ENCODE measurements at regions not wholly inside any gene's neighbourhood (a gene's known extent, or its start where the extent isn't known, plus 50 kb on each side); places are given as distances from the start of the nearest gene placed in this dataset.

DNA sequence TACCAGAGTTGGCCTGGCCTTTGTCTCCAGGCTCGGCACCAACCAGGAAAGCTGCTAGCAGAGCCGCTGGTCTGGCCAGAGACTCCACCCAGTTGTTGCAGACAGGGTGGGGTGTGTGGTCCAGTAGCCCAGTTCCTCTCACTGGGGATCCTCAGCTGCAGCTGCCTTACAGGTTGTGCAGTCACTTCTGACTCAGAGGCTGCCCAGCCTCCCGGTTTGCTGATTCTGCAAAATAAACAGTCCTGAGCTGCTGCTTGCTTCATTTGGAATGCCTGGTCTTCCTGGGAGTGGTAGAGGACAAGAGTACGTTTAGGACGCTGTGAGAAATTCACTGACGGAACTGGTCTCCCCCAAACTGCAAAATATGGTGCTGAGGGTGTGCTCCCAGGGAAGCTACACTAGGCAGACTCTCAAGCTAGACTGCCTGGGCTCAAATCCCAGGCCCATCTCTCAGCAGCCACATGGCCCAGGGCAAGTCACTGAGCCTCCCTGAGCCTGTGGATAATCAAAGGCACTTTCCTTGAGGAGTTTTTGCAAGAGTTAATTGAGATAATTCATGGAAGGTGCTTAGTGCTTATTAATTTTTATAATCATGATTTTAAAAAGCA lies 246.1 kb downstream of the TFAP2C start (continued):
- no peak for TF ChIP-seq EZH2 (IDR thresholded peaks at IDR 0.05; ENCODE audit: borderline replicate concordance, insufficient read depth, low read length, poor library complexity, severe bottlenecking)
- no peak for TF ChIP-seq EP300 (conservative IDR thresholded peaks at IDR 0.05; ENCODE audit: poor library complexity, severe bottlenecking)
- no peak for TF ChIP-seq SMC3 (conservative IDR thresholded peaks at IDR 0.05; ENCODE audit: poor library complexity)

- Histone ChIP-seq H4K20me1 (ENCODE audit: insufficient read depth) (no peaks in the 10 kb centered on the region), H3K4me3 (ENCODE audit: low read length) (no peak overlapping the region), H3K27me3 (ENCODE audit: insufficient read depth, low read depth, low read length) (no peaks in the 10 kb centered on the region), H3K4me2 (ENCODE audit: low read length) (no peak overlapping the region), H2AFZ (ENCODE audit: low read depth, low read length) (no peak overlapping the region), H3K9me2 (ENCODE audit: insufficient read depth, low read length) (no peaks in the 10 kb centered on the region), H3K79me2 (replicated peaks; ENCODE audit: insufficient read depth, low read length) (no peaks in the 10 kb centered on the region), H3K9me3 (ENCODE audit: low read length) (no peaks in the 10 kb centered on the region), H3K36me3 (ENCODE audit: insufficient read depth, low read length) (no peaks in the 10 kb centered on the region), H3K27ac (ENCODE audit: low read length) (no peak overlapping the region), H3F3A (ENCODE audit: insufficient read depth, low read length, poor library complexity, severe bottlenecking) (no peaks in the 10 kb centered on the region), H3K9ac (ENCODE audit: low read length) (no peak overlapping the region)
- TF ChIP-seq MXI1 (conservative IDR thresholded peaks at IDR 0.05; ENCODE audit: poor library complexity, severe bottlenecking), result no peak
- no peak for TF ChIP-seq TAF1 (IDR thresholded peaks at IDR 0.05; ENCODE audit: low read depth)
- TF ChIP-seq, protein P1, sequence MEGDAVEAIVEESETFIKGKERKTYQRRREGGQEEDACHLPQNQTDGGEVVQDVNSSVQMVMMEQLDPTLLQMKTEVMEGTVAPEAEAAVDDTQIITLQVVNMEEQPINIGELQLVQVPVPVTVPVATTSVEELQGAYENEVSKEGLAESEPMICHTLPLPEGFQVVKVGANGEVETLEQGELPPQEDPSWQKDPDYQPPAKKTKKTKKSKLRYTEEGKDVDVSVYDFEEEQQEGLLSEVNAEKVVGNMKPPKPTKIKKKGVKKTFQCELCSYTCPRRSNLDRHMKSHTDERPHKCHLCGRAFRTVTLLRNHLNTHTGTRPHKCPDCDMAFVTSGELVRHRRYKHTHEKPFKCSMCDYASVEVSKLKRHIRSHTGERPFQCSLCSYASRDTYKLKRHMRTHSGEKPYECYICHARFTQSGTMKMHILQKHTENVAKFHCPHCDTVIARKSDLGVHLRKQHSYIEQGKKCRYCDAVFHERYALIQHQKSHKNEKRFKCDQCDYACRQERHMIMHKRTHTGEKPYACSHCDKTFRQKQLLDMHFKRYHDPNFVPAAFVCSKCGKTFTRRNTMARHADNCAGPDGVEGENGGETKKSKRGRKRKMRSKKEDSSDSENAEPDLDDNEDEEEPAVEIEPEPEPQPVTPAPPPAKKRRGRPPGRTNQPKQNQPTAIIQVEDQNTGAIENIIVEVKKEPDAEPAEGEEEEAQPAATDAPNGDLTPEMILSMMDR (IDR thresholded peaks at IDR 0.05; ENCODE audit: poor library complexity, severe bottlenecking), result no peak
- TF ChIP-seq, protein P2, sequence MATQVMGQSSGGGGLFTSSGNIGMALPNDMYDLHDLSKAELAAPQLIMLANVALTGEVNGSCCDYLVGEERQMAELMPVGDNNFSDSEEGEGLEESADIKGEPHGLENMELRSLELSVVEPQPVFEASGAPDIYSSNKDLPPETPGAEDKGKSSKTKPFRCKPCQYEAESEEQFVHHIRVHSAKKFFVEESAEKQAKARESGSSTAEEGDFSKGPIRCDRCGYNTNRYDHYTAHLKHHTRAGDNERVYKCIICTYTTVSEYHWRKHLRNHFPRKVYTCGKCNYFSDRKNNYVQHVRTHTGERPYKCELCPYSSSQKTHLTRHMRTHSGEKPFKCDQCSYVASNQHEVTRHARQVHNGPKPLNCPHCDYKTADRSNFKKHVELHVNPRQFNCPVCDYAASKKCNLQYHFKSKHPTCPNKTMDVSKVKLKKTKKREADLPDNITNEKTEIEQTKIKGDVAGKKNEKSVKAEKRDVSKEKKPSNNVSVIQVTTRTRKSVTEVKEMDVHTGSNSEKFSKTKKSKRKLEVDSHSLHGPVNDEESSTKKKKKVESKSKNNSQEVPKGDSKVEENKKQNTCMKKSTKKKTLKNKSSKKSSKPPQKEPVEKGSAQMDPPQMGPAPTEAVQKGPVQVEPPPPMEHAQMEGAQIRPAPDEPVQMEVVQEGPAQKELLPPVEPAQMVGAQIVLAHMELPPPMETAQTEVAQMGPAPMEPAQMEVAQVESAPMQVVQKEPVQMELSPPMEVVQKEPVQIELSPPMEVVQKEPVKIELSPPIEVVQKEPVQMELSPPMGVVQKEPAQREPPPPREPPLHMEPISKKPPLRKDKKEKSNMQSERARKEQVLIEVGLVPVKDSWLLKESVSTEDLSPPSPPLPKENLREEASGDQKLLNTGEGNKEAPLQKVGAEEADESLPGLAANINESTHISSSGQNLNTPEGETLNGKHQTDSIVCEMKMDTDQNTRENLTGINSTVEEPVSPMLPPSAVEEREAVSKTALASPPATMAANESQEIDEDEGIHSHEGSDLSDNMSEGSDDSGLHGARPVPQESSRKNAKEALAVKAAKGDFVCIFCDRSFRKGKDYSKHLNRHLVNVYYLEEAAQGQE (IDR thresholded peaks at IDR 0.05; ENCODE audit: borderline replicate concordance), result no peak
- TF ChIP-seq RAD21 (conservative IDR thresholded peaks at IDR 0.05), result no peak
- no peak for TF ChIP-seq POLR2AphosphoS5 (IDR thresholded peaks at IDR 0.05)
- TF ChIP-seq EP300 (conservative IDR thresholded peaks at IDR 0.05; ENCODE audit: poor library complexity, severe bottlenecking), result no peak
- TF ChIP-seq EZH2 (IDR thresholded peaks at IDR 0.05; ENCODE audit: borderline replicate concordance, insufficient read depth, low read length, poor library complexity, severe bottlenecking), result no peak
- no peak for TF ChIP-seq SMC3 (conservative IDR thresholded peaks at IDR 0.05; ENCODE audit: poor library complexity)
These were observed 246.7 kb downstream of the TFAP2C start for GRCh38 chr20:56875803-56876202.

DNA sequence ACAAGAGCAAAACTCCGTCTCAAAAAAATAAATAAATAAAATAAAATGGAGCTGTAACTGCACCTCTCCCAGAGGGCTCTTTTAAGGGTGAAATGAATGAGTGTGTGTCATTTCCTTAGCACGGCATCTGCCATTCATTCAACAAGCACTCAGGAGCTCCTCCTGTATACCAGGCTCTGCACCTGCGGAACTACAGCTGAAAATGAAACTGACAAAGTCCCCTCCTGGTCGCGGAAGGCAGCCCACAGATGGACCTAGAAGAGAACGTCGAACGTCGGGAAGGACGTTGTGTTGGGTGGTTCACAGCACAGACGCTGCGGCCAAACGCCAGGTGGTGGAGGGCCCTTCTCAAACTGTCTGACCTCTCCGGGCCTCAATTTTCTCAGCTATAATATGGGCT lies 256.4 kb downstream of the TFAP2C start:
- H3K27me3 ChIP-seq (ENCODE audit: insufficient read depth, low read depth, low read length), result no peaks in the 10 kb centered on the region
- no peaks in the 10 kb centered on the region for H3K9me3 ChIP-seq (ENCODE audit: low read length)
- TF ChIP-seq EP300 (conservative IDR thresholded peaks at IDR 0.05; ENCODE audit: poor library complexity, severe bottlenecking), result no peak
- TF ChIP-seq MXI1 (conservative IDR thresholded peaks at IDR 0.05; ENCODE audit: poor library complexity, severe bottlenecking), result no peak
- TF ChIP-seq, protein P2 (IDR thresholded peaks at IDR 0.05; ENCODE audit: borderline replicate concordance), result no peak
- no peak for TF ChIP-seq SMC3 (conservative IDR thresholded peaks at IDR 0.05; ENCODE audit: poor library complexity)
- TF ChIP-seq, protein P1 (IDR thresholded peaks at IDR 0.05; ENCODE audit: poor library complexity, severe bottlenecking), result no peak
- no peak for TF ChIP-seq TAF1 (IDR thresholded peaks at IDR 0.05; ENCODE audit: low read depth)
- TF ChIP-seq EZH2 (IDR thresholded peaks at IDR 0.05; ENCODE audit: borderline replicate concordance, insufficient read depth, low read length, poor library complexity, severe bottlenecking), result no peak
- no peak for TF ChIP-seq POLR2AphosphoS5 (IDR thresholded peaks at IDR 0.05)
- TF ChIP-seq RAD21 (conservative IDR thresholded peaks at IDR 0.05), result no peak

More for the DNA sequence above, 256.4 kb downstream of the TFAP2C start:
- H4K20me1 ChIP-seq (ENCODE audit: insufficient read depth), result no peaks in the 10 kb centered on the region
- H3K4me2 ChIP-seq (ENCODE audit: low read length), result no peak overlapping the region
- H3K36me3 ChIP-seq (ENCODE audit: insufficient read depth, low read length), result no peaks in the 10 kb centered on the region
- no peaks in the 10 kb centered on the region for H3F3A ChIP-seq (ENCODE audit: insufficient read depth, low read length, poor library complexity, severe bottlenecking)
- no peak overlapping the region for H3K9ac ChIP-seq (ENCODE audit: low read length)
- no peak overlapping the region for H2AFZ ChIP-seq (ENCODE audit: low read depth, low read length)
- no peaks in the 10 kb centered on the region for H3K9me2 ChIP-seq (ENCODE audit: insufficient read depth, low read length)
- H3K27ac ChIP-seq (ENCODE audit: low read length), result no peak overlapping the region
- H3K79me2 ChIP-seq (replicated peaks; ENCODE audit: insufficient read depth, low read length), result no peaks in the 10 kb centered on the region
- no peak overlapping the region for H3K4me3 ChIP-seq (ENCODE audit: low read length)
